Endothelial cell of umbilical vein (primary cell): ENCODE measurements at regions not wholly inside any gene's neighbourhood (a gene's known extent, or its start where the extent isn't known, plus 50 kb on each side); places are given as distances from the start of the nearest gene placed in this dataset.

ENCODE experiments used
- BruUV-seq: library from RNA; stranded (reverse); fragments of 400-500 nt; replicated peaks from 2 replicates; lab custom pipeline; 2021; lab: Mats Ljungman, UMichigan
- CTCF ChIA-PET: fragments of 300-600, 350-600 bp; sonication (Branson Sonifier 250); formaldehyde crosslinking; loops from one replicate; lab custom pipeline; 2021; ENCODE audit warnings: antibody characterized with exemption, inconsistent platforms; lab: Charles Lee
- POLR2A ChIA-PET: fragments of 300-600, 350-600 bp; sonication (Branson Sonifier 250); formaldehyde crosslinking; loops from one replicate; lab custom pipeline; 2021; ENCODE audit warnings: antibody characterized with exemption, inconsistent platforms; lab: Charles Lee
- DNase-seq: peaks from one replicate; pipeline ENCODE4 v3.0.0-alpha.2; 2011; ENCODE audit warnings: low read depth, low spot score
- FAIRE-seq: peaks from 2 replicates; lab custom pipeline; 2011; peaks lifted over from hg19 to GRCh38; lab: Jason Lieb, UNC
- H2AFZ ChIP-seq: 2 replicates; pipeline ENCODE4 v1.6.0; 2012; ENCODE audit warnings: low read depth, low read length, control low read depth, inconsistent platforms
- H3K27ac ChIP-seq: 2 replicates; pipeline ENCODE4 v1.5.1; 2011; ENCODE audit warnings: low read depth, mild to moderate bottlenecking, control low read depth, low read length, moderate library complexity; ENCODE audit not compliant: insufficient read depth
- H3K27me3 ChIP-seq, 2 experiments: 2 replicates each; pipeline versions ENCODE4 v1.6.0 to v1.6.1; 2011; ENCODE audit warnings: low read length in 2 of 2, mixed read lengths in 1 of 2; ENCODE audit not compliant: control insufficient read depth in 2 of 2, insufficient read depth in 2 of 2
- H3K36me3 ChIP-seq, 2 experiments: 2 replicates in 1 of 2; 3 replicates in 1 of 2; pipeline ENCODE4 v1.5.1; 2011; ENCODE audit warnings: low read length in 2 of 2, mild to moderate bottlenecking in 1 of 2, moderate library complexity in 1 of 2; ENCODE audit not compliant: control insufficient read depth in 2 of 2, insufficient read depth in 2 of 2; ENCODE audit errors: extremely low read depth in 1 of 2
- H3K4me1 ChIP-seq: 3 replicates; pipeline ENCODE4 v1.5.1; 2011; ENCODE audit warnings: mild to moderate bottlenecking, low read length; ENCODE audit not compliant: control insufficient read depth, insufficient read depth; ENCODE audit errors: extremely low read depth
- H3K4me2 ChIP-seq: 2 replicates; pipeline ENCODE4 v1.6.1; 2011; ENCODE audit warnings: low read length, control low read depth, mixed read lengths; ENCODE audit not compliant: insufficient read depth
- H3K4me3 ChIP-seq, 3 experiments: fragments of 200-600 bp in 1 of 3; sonication (generic), shearing (Covaris generic) in 1 of 3; replicated peaks in 1 of 3; 2 replicates each; pipeline ENCODE4 v1.5.1; 2011 to 2016; ENCODE audit warnings: control low read depth in 3 of 3, low read length in 3 of 3, mild to moderate bottlenecking in 2 of 3, inconsistent platforms in 1 of 3, low read depth in 1 of 3, moderate library complexity in 1 of 3; ENCODE audit not compliant: insufficient read depth in 1 of 3
- H3K79me2 ChIP-seq: 2 replicates; pipeline ENCODE4 v1.6.0; 2012; ENCODE audit warnings: low read length, inconsistent platforms; ENCODE audit not compliant: control insufficient read depth, insufficient read depth
- H3K9ac ChIP-seq: replicated peaks from 2 replicates; pipeline ENCODE3; 2011; ENCODE audit warnings: low read length, control low read depth; ENCODE audit not compliant: insufficient read depth; ENCODE audit errors: extremely low read depth
- H3K9me1 ChIP-seq: replicated peaks from 3 replicates; pipeline ENCODE4 v1.6.0; 2011; ENCODE audit warnings: mild to moderate bottlenecking, low read length; ENCODE audit not compliant: control insufficient read depth, insufficient read depth; ENCODE audit errors: extremely low read depth
- H3K9me3 ChIP-seq: replicated peaks from 2 replicates; pipeline ENCODE4 v1.5.1; 2012; ENCODE audit warnings: low read length, inconsistent platforms; ENCODE audit not compliant: control insufficient read depth, insufficient read depth
- H4K20me1 ChIP-seq: replicated peaks from 2 replicates; pipeline ENCODE3; 2011; ENCODE audit warnings: mild to moderate bottlenecking, low read length; ENCODE audit not compliant: control insufficient read depth, insufficient read depth; ENCODE audit errors: extremely low read depth
- CTCF ChIP-seq, 2 donors: IDR thresholded peaks; 1 replicate in 1 of 2; 2 replicates in 1 of 2; pipeline ENCODE4 v1.5.1; 2011; ENCODE audit warnings: low read length in 2 of 2, mild to moderate bottlenecking in 2 of 2, moderate library complexity in 2 of 2, control low read depth in 1 of 2, inconsistent platforms in 1 of 2, low read depth in 1 of 2; ENCODE audit not compliant: insufficient read depth in 1 of 2; ENCODE audit errors: extremely low read depth in 1 of 2
- EZH2 ChIP-seq: IDR thresholded peaks from 2 replicates; pipeline ENCODE4 v1.6.1; 2012; ENCODE audit warnings: borderline replicate concordance, low read depth, mild to moderate bottlenecking, moderate library complexity, low read length, inconsistent platforms; ENCODE audit not compliant: severe bottlenecking
- FOS ChIP-seq: IDR thresholded peaks from 2 replicates; pipeline ENCODE4 v1.6.1; 2011; ENCODE audit warnings: mild to moderate bottlenecking, low read length, moderate library complexity, borderline replicate concordance; ENCODE audit not compliant: insufficient read depth
- GATA2 ChIP-seq: IDR thresholded peaks from 2 replicates; pipeline ENCODE4 v1.7.0; 2011; ENCODE audit warnings: low read depth, mild to moderate bottlenecking, moderate library complexity, mixed read lengths, low read length; ENCODE audit not compliant: insufficient read length, insufficient read depth
- JUN ChIP-seq: IDR thresholded peaks from 2 replicates; pipeline ENCODE4 v1.6.1; 2011; ENCODE audit warnings: borderline replicate concordance, low read depth; ENCODE audit not compliant: insufficient read length, insufficient read depth
- MAX ChIP-seq: IDR thresholded peaks from 2 replicates; pipeline ENCODE4 v1.6.1; 2011; ENCODE audit not compliant: insufficient read depth, insufficient read length
- MYC ChIP-seq: IDR thresholded peaks from one replicate; pipeline ENCODE4 v1.6.1; 2011; ENCODE audit warnings: mild to moderate bottlenecking, low read depth, low read length
- POLR2A ChIP-seq: IDR thresholded peaks from 2 replicates; pipeline ENCODE4 v1.6.1; 2012; ENCODE audit warnings: low read depth, mild to moderate bottlenecking, control low read depth, low read length
- POLR2AphosphoS5 ChIP-seq: IDR thresholded peaks from 2 replicates; pipeline ENCODE4 v1.6.1; 2012; ENCODE audit warnings: low read depth, mild to moderate bottlenecking, control low read depth, low read length, moderate library complexity; ENCODE audit not compliant: insufficient read depth
- dilution Hi-C: fragments of 300-500 bp; cut with MboI; formaldehyde crosslinking; loops from one replicate; pipeline ENCODE4 v1.15.0; 2019; ENCODE audit warnings: low sequenced_read_pairs; ENCODE audit not compliant: extremely low pct_ligation_motif_present
- intact Hi-C: fragments of 100-400 bp; cut with micrococcal nuclease; formaldehyde crosslinking; loops from one replicate; pipeline ENCODE4 v1.10.0; 2022

- H4K20me1 ChIP-seq = no peaks in the 10 kb centered on the region
- H3K9me3 ChIP-seq = no peaks in the 10 kb centered on the region
- no peaks in the 10 kb centered on the region for H3K36me3 ChIP-seq
- ChIA-PET POLR2A (no interaction called here), CTCF (no interaction called here)
- no TSS peak for BruUV-seq
- H3K27ac ChIP-seq = no peak overlapping the region
- no peaks in the 10 kb centered on the region for H3K4me1 ChIP-seq
- no peaks in the 10 kb centered on the region for H3K9me1 ChIP-seq
- H3K79me2 ChIP-seq = no peaks in the 10 kb centered on the region
- dilution Hi-C loops = no loop called here
- H2AFZ ChIP-seq = no peak overlapping the region
- H3K4me2 ChIP-seq = no peak overlapping the region
- no peak for TF ChIP-seq MYC
- no peak for TF ChIP-seq POLR2A
- no peak for TF ChIP-seq POLR2AphosphoS5
- no peak for TF ChIP-seq CTCF (IDR thresholded peaks at IDR 0.05; ENCODE audit: extremely low read depth in 1 of 2, insufficient read depth in 1 of 2, low read depth in 1 of 2, low read length in 2 of 2)
- no peak for TF ChIP-seq EZH2
- TF ChIP-seq MAX = no peak
- TF ChIP-seq GATA2 = no peak
- TF ChIP-seq FOS = no peak
- no peak for TF ChIP-seq JUN
- FAIRE-seq (no peak), DNase-seq (no peak)
- intact Hi-C loops = no loop called here
- H3K27me3 ChIP-seq = no peaks in the 10 kb centered on the region
- no peak overlapping the region for H3K9ac ChIP-seq
- H3K4me3 ChIP-seq = no peak overlapping the region
Observed at GRCh38 chr2:60321816-60322215, 231.6 kb downstream of the BCL11A start.
